Epithelial cell of esophagus (primary cell): ENCODE measurements at regions not wholly inside any gene's neighbourhood (a gene's known extent, or its start where the extent isn't known, plus 50 kb on each side); places are given as distances from the start of the nearest gene placed in this dataset.

Source experiments
- DNase-seq: peaks from one replicate; pipeline ENCODE4 v3.0.0; 2010; ENCODE audit warnings: low read depth
- H3K4me3 ChIP-seq: 2 replicates; pipeline ENCODE4 v1.5.1; 2011; ENCODE audit warnings: mild to moderate bottlenecking, low read length, control low read depth
- TF ChIP-seq, protein P1 (sequence below): IDR thresholded peaks from 2 replicates; pipeline ENCODE4 v1.5.1; 2011; ENCODE audit warnings: low read depth, mild to moderate bottlenecking, low read length, control low read depth, inconsistent platforms; ENCODE audit not compliant: insufficient read depth; ENCODE audit errors: missing control alignments

DNA sequence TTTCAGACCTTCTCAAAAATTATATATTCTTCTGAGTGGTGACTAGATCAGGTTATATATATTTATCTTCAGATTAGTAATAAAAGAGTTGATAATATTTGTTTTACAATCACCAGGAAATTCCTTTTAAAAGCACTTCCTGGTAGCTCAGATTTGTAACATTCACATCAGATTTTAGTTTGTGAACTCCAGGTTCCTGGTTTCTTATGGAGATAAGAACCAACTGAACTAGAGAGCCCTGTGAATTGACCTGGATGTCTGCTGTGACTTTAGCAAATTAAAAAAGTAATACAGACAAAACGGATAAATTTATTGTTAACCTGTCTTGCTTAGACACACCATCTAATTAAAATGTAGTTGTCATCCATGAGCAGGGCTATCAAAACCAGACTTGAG, 868.7 kb downstream of the BCL11A start:
- DNase-seq: no peak
- no peak overlapping the region for H3K4me3 ChIP-seq
- TF ChIP-seq, protein P1, sequence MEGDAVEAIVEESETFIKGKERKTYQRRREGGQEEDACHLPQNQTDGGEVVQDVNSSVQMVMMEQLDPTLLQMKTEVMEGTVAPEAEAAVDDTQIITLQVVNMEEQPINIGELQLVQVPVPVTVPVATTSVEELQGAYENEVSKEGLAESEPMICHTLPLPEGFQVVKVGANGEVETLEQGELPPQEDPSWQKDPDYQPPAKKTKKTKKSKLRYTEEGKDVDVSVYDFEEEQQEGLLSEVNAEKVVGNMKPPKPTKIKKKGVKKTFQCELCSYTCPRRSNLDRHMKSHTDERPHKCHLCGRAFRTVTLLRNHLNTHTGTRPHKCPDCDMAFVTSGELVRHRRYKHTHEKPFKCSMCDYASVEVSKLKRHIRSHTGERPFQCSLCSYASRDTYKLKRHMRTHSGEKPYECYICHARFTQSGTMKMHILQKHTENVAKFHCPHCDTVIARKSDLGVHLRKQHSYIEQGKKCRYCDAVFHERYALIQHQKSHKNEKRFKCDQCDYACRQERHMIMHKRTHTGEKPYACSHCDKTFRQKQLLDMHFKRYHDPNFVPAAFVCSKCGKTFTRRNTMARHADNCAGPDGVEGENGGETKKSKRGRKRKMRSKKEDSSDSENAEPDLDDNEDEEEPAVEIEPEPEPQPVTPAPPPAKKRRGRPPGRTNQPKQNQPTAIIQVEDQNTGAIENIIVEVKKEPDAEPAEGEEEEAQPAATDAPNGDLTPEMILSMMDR: no peak

DNA sequence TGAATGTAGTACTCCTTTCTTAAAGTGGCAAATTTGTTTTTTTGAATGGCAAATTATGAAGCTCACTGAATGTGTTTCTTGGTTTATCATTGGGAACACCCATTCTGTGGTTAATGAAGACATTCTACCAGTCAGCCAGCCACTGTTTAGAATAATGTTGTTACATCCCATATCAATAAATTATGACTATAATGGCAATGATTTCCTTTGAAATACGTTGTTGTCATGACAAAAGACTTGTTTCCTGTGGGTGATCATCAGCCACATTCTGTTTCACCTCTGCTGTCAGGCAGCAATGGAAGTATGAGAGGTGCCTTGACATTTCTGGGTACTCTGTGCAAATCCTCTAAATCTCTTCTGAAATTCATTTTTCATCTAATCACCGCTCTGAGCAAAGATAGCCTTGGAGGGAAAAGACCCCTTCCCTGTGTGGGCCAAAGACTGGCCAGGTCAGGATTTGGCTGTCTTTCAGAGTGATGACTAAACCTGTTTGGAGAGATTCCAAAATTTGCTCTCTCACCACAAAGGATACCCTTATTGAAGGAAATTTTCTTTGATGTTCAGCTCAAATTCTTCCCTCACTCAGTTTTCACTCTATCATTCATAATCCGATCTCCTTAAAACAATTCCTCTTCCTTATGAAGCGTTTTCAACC, 869.2 kb downstream of the BCL11A start:
- peak; percentile 24 for DNase-seq
- no peak overlapping the region for H3K4me3 ChIP-seq
- TF ChIP-seq, protein P1: no peak

DNA sequence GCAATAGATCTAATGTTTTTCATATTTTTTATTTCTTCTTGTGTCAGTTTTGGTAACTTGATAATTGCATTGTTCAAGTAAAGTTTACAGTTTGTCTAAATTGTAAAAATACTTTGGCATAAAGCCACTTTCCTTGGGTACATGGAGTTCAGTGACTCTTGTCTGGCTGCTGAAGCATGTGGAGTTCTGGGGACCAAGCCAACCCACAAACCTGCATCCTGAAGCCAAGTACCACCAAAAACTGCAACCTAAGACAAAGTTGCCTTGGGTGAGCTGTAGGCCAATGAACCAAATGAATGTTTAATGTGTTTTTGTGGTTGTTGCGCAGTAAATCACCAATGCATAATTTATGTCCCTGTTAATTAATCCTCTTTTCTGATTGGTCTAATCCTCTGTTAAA, 872.6 kb downstream of the BCL11A start:
- no peak for DNase-seq
- H3K4me3 ChIP-seq: no peak overlapping the region
- TF ChIP-seq, protein P1: no peak

DNA sequence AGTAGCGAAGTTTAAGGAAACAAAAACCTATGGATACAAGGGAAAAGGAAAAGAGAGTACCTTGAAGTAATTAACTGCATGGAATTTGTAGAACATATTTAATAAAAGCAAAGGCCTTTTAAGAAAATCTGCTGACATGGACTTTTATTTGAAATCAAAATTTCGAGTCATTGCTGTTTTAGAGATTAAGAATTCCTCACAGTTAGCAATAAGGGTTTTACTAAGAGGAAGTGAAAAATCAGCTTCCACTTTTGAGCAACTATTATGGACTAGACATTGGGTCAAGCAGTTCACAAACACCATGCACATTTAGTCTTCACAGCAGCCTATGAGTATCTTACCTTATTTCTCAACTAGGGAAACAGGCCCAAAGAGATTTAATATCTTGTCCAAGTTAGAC, 876.3 kb downstream of the BCL11A start:
- TF ChIP-seq, protein P1: no peak
- DNase-seq: no peak
- H3K4me3 ChIP-seq: no peak overlapping the region

DNA sequence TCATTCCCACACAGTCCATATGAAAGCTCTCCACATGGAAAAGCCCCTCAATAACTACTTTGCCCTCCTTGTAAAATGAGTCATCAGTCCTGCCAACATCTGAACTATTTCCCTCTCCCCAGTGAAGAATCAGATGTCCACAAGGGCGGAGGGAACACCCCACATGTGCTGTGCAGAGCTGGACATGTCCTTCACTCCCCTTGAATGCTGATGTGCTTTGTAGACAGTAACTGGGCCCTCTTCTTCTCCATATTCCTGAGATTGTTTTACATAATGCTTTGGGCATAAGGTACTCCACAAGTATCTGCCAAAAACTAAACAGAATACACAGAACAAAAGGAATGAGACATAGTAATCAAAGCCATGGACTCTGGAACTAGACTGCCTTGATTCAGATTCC, 879.4 kb downstream of the BCL11A start:
- no peak for DNase-seq
- H3K4me3 ChIP-seq: no peak overlapping the region
- TF ChIP-seq, protein P1: no peak

DNA sequence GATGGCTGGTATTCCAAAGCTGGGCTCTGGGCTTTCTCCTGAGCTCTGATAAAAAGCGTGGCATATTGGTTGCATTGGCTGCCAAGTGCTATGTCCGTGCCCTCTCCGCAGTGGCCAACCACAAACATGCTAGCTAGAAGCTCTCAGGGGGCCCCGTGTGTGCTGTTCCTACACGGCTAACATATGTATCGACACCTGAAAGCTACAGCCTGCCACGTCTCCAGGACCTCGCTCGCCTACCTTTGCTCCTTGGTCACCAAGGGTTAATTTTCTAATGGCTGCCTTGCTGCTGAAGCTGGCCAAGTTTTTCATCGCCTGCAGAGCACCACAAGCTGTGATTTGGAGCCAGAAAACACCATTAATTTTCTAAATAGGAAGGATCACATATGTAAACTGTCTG, 888.4 kb downstream of the BCL11A start:
- TF ChIP-seq, protein P1: no peak
- DNase-seq: no peak
- no peak overlapping the region for H3K4me3 ChIP-seq
